ENCODE measurements at regions not wholly inside any gene's neighbourhood (a gene's known extent, or its start where the extent isn't known, plus 50 kb on each side); places are given as distances from the start of the nearest gene placed in this dataset.

- Histone ChIP-seq H3K36me3 (ENCODE audit: control insufficient read depth in 2 of 2, insufficient read depth in 2 of 2, low read length in 1 of 2) (no peaks in the 10 kb centered on the region), H3K27ac (ENCODE audit: low read depth in 1 of 2, low read length in 1 of 2) (no peak overlapping the region), H3K4me1 (ENCODE audit: control insufficient read depth in 2 of 2, insufficient read depth in 2 of 2, low read length in 2 of 2) (no peaks in the 10 kb centered on the region), H3K4me3 (ENCODE audit: low read length in 2 of 2) (no peak overlapping the region), H3K9me3 (ENCODE audit: control insufficient read depth in 2 of 2, insufficient read depth in 1 of 2, low read length in 1 of 2) (peaks cover 0 to 3% of the 10 kb centered on the region in 2 donors), H3K27me3 (ENCODE audit: control insufficient read depth in 2 of 2, insufficient read depth in 1 of 2, low read length in 1 of 2) (no peaks in the 10 kb centered on the region)
- 98% methylated on average over 2 of the region's 2 CpGs for WGBS
- DNase-seq (ENCODE audit: low read depth in 6 of 9, low spot score in 9 of 9), result no peak
Measured at GRCh38 chr7:41053820-41054219, 649.1 kb downstream of the INHBA start.

- no peak overlapping the region for H3K27ac ChIP-seq (ENCODE audit: low read depth in 1 of 2, low read length in 1 of 2)
- no peaks in the 10 kb centered on the region for H3K9me3 ChIP-seq (ENCODE audit: control insufficient read depth in 2 of 2, insufficient read depth in 1 of 2, low read length in 1 of 2)
- no peaks in the 10 kb centered on the region for H3K4me1 ChIP-seq (ENCODE audit: control insufficient read depth in 2 of 2, insufficient read depth in 2 of 2, low read length in 2 of 2)
- no peaks in the 10 kb centered on the region for H3K27me3 ChIP-seq (ENCODE audit: control insufficient read depth in 2 of 2, insufficient read depth in 1 of 2, low read length in 1 of 2)
- H3K36me3 ChIP-seq (ENCODE audit: control insufficient read depth in 2 of 2, insufficient read depth in 2 of 2, low read length in 1 of 2), result no peaks in the 10 kb centered on the region
- no peak for DNase-seq (ENCODE audit: low read depth in 6 of 9, low spot score in 9 of 9)
- 81% methylated on average over 6 of the region's 6 CpGs for WGBS
- H3K4me3 ChIP-seq (ENCODE audit: low read length in 2 of 2), result no peak overlapping the region
Measured at GRCh38 chr7:41052736-41053135, 650.2 kb downstream of the INHBA start.

DNA sequence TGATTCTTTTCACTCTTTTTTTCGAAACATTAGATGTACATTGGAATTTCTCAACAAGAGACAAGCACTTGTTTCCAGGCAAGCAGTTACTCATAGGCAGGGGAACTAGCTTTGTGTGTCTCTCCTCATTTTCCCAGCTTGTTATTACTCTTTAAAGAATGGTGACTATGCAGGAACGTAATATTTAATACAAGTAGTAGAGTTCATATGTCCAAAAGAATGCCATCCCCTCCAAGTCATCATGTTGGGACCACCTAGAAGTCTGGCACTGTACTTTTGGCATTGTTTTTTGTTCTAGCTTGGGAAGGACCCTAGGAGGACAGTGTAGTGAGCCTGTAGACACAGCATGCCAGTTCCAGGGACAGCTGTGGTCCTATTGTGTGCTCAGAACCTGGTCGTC lies 650.7 kb downstream of the INHBA start:
- Histone ChIP-seq H3K27ac (ENCODE audit: low read depth in 1 of 2, low read length in 1 of 2) (no peak overlapping the region), H3K27me3 (ENCODE audit: control insufficient read depth in 2 of 2, insufficient read depth in 1 of 2, low read length in 1 of 2) (no peaks in the 10 kb centered on the region), H3K9me3 (ENCODE audit: control insufficient read depth in 2 of 2, insufficient read depth in 1 of 2, low read length in 1 of 2) (no peaks in the 10 kb centered on the region), H3K36me3 (ENCODE audit: control insufficient read depth in 2 of 2, insufficient read depth in 2 of 2, low read length in 1 of 2) (no peaks in the 10 kb centered on the region), H3K4me3 (ENCODE audit: low read length in 2 of 2) (no peak overlapping the region), H3K4me1 (ENCODE audit: control insufficient read depth in 2 of 2, insufficient read depth in 2 of 2, low read length in 2 of 2) (no peaks in the 10 kb centered on the region)
- DNase-seq (ENCODE audit: low read depth in 6 of 9, low spot score in 9 of 9), result no peak
- WGBS, result 97% methylated on average over 3 of the region's 3 CpGs

GRCh38 chr7:41051535-41051934 lies 651.4 kb downstream of the INHBA start:
- no peaks in the 10 kb centered on the region for H3K4me1 ChIP-seq (ENCODE audit: control insufficient read depth in 2 of 2, insufficient read depth in 2 of 2, low read length in 2 of 2)
- H3K27me3 ChIP-seq (ENCODE audit: control insufficient read depth in 2 of 2, insufficient read depth in 1 of 2, low read length in 1 of 2), result no peaks in the 10 kb centered on the region
- H3K27ac ChIP-seq (ENCODE audit: low read depth in 1 of 2, low read length in 1 of 2), result no peak overlapping the region
- H3K4me3 ChIP-seq (ENCODE audit: low read length in 2 of 2), result no peak overlapping the region
- H3K9me3 ChIP-seq (ENCODE audit: control insufficient read depth in 2 of 2, insufficient read depth in 1 of 2, low read length in 1 of 2), result no peaks in the 10 kb centered on the region
- 83% methylated on average over 10 of the region's 10 CpGs for WGBS
- DNase-seq (ENCODE audit: low read depth in 6 of 9, low spot score in 9 of 9), result no peak
- no peaks in the 10 kb centered on the region for H3K36me3 ChIP-seq (ENCODE audit: control insufficient read depth in 2 of 2, insufficient read depth in 2 of 2, low read length in 1 of 2)

GRCh38 chr7:41051062-41051461 lies 651.8 kb downstream of the INHBA start:
- Histone ChIP-seq H3K9me3 (ENCODE audit: control insufficient read depth in 2 of 2, insufficient read depth in 1 of 2, low read length in 1 of 2) (no peaks in the 10 kb centered on the region), H3K4me3 (ENCODE audit: low read length in 2 of 2) (no peak overlapping the region), H3K36me3 (ENCODE audit: control insufficient read depth in 2 of 2, insufficient read depth in 2 of 2, low read length in 1 of 2) (no peaks in the 10 kb centered on the region), H3K4me1 (ENCODE audit: control insufficient read depth in 2 of 2, insufficient read depth in 2 of 2, low read length in 2 of 2) (no peaks in the 10 kb centered on the region), H3K27me3 (ENCODE audit: control insufficient read depth in 2 of 2, insufficient read depth in 1 of 2, low read length in 1 of 2) (no peaks in the 10 kb centered on the region), H3K27ac (ENCODE audit: low read depth in 1 of 2, low read length in 1 of 2) (no peak overlapping the region)
- DNase-seq (ENCODE audit: low read depth in 6 of 9, low spot score in 9 of 9), result no peak
- WGBS, result 96% methylated on average over 6 of the region's 6 CpGs

DNA sequence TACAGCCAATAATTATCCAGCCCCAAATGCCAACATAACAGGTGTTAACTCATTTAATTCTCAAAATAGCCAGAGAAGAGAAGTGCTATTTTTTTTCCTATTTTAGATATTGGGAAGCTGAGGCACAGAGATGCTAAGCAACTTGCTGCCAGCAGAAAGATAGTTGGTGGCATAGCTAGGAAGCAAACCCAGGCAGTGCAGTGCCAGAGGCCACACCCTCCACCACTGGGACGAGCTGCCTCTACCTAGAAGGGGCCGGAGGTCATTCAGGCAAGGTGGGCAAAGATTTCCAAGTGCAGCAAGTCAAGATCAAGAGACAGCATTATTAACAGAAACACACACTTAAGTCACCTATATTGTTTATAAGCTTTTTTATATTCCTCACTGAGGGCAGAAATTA lies 654.1 kb downstream of the INHBA start:
- Histone ChIP-seq H3K9me3 (ENCODE audit: control insufficient read depth in 2 of 2, insufficient read depth in 1 of 2, low read length in 1 of 2) (no peaks in the 10 kb centered on the region), H3K27me3 (ENCODE audit: control insufficient read depth in 2 of 2, insufficient read depth in 1 of 2, low read length in 1 of 2) (no peaks in the 10 kb centered on the region), H3K4me1 (ENCODE audit: control insufficient read depth in 2 of 2, insufficient read depth in 2 of 2, low read length in 2 of 2) (no peaks in the 10 kb centered on the region), H3K27ac (ENCODE audit: low read depth in 1 of 2, low read length in 1 of 2) (no peak overlapping the region), H3K4me3 (ENCODE audit: low read length in 2 of 2) (no peak overlapping the region), H3K36me3 (ENCODE audit: control insufficient read depth in 2 of 2, insufficient read depth in 2 of 2, low read length in 1 of 2) (no peaks in the 10 kb centered on the region)
- no peak for DNase-seq (ENCODE audit: low read depth in 6 of 9, low spot score in 9 of 9)
- 92% methylated on average over 2 of the region's 2 CpGs for WGBS

DNA sequence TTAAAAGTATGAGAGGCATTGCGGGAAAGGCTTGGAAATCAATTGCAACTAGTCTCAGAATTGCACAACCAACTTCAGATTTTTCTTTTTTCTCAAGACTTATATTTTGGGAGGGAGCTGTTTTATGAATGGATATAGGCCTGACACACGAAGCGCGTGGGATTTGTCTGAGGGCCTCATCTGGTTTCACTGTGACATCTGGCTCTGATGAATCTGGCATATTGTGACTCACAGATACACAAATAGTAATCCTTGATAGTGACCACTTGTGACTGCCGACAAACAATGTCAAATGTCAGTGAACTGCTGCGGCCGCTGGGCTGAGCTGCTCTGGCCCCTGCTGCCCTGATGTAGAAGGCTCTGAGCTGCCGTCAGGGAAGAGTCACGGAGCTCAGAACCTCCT lies 655.1 kb downstream of the INHBA start:
- Histone ChIP-seq H3K4me3 (ENCODE audit: low read length in 2 of 2) (no peak overlapping the region), H3K27me3 (ENCODE audit: control insufficient read depth in 2 of 2, insufficient read depth in 1 of 2, low read length in 1 of 2) (no peaks in the 10 kb centered on the region), H3K4me1 (ENCODE audit: control insufficient read depth in 2 of 2, insufficient read depth in 2 of 2, low read length in 2 of 2) (no peaks in the 10 kb centered on the region), H3K36me3 (ENCODE audit: control insufficient read depth in 2 of 2, insufficient read depth in 2 of 2, low read length in 1 of 2) (no peaks in the 10 kb centered on the region), H3K27ac (ENCODE audit: low read depth in 1 of 2, low read length in 1 of 2) (no peak overlapping the region), H3K9me3 (ENCODE audit: control insufficient read depth in 2 of 2, insufficient read depth in 1 of 2, low read length in 1 of 2) (no peaks in the 10 kb centered on the region)
- WGBS, result 96% methylated on average over 9 of the region's 9 CpGs
- no peak for DNase-seq (ENCODE audit: low read depth in 6 of 9, low spot score in 9 of 9)

DNA sequence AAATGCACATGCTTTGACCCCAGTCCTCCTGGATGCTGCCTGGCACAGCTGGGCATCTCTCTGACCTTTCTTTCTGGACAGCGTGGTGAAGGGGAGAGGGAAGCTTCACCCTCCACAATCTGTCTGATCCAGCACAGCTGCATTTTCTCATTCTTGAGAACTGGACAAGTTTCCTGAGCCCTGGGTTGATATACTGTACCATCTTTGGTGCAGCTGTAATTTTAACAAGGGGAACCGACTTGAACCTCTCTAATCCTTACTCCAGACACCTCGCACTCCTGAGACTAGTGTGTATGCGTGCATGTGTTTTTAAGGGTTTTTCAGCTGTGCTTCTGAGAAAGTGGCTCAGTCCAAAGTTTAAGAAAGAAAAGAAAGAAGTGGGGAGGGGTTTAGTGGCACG lies 655.7 kb downstream of the INHBA start:
- H3K4me1 ChIP-seq (ENCODE audit: control insufficient read depth in 2 of 2, insufficient read depth in 2 of 2, low read length in 2 of 2), result no peaks in the 10 kb centered on the region
- no peak overlapping the region for H3K4me3 ChIP-seq (ENCODE audit: low read length in 2 of 2)
- no peaks in the 10 kb centered on the region for H3K36me3 ChIP-seq (ENCODE audit: control insufficient read depth in 2 of 2, insufficient read depth in 2 of 2, low read length in 1 of 2)
- H3K27me3 ChIP-seq (ENCODE audit: control insufficient read depth in 2 of 2, insufficient read depth in 1 of 2, low read length in 1 of 2), result no peaks in the 10 kb centered on the region
- no peak overlapping the region for H3K27ac ChIP-seq (ENCODE audit: low read depth in 1 of 2, low read length in 1 of 2)
- H3K9me3 ChIP-seq (ENCODE audit: control insufficient read depth in 2 of 2, insufficient read depth in 1 of 2, low read length in 1 of 2), result no peaks in the 10 kb centered on the region
- no peak for DNase-seq (ENCODE audit: low read depth in 6 of 9, low spot score in 9 of 9)
- WGBS, result 73% methylated on average over 5 of the region's 5 CpGs

GRCh38 chr7:41046776-41047175 lies 656.1 kb downstream of the INHBA start:
- WGBS, result 87% methylated on average over 4 of the region's 4 CpGs
- H3K4me1 ChIP-seq (ENCODE audit: control insufficient read depth in 2 of 2, insufficient read depth in 2 of 2, low read length in 2 of 2), result no peaks in the 10 kb centered on the region
- no peaks in the 10 kb centered on the region for H3K27me3 ChIP-seq (ENCODE audit: control insufficient read depth in 2 of 2, insufficient read depth in 1 of 2, low read length in 1 of 2)
- no peak overlapping the region for H3K4me3 ChIP-seq (ENCODE audit: low read length in 2 of 2)
- no peaks in the 10 kb centered on the region for H3K36me3 ChIP-seq (ENCODE audit: control insufficient read depth in 2 of 2, insufficient read depth in 2 of 2, low read length in 1 of 2)
- no peak for DNase-seq (ENCODE audit: low read depth in 6 of 9, low spot score in 9 of 9)
- no peaks in the 10 kb centered on the region for H3K9me3 ChIP-seq (ENCODE audit: control insufficient read depth in 2 of 2, insufficient read depth in 1 of 2, low read length in 1 of 2)
- H3K27ac ChIP-seq (ENCODE audit: low read depth in 1 of 2, low read length in 1 of 2), result no peak overlapping the region

DNA sequence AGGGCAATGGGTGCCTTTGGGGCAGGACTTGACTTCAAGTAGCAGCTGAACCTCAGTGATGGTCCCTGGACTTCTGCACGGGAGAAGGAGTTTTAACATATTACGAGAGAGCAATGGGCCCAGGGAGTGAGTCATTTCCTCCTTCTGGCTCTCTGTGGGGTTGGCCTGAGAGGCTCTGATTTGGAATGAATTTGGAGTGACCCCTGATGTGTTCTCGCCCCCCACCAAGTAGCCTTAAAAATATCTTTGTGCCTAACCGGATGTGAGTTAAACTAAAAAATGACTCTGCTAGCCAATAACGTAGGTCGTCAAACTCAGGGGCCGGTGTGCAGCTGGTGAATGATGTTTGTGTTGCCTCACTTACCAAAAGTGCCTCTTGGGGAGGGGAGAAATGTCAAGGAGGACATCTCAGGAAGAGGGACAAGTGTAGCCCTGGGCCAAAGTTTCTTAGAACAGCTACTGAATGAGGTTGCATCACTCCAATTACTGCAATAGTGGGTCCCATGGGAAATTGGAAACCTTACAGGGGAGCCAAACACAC lies 656.6 kb downstream of the INHBA start:
- no peak overlapping the region for H3K27ac ChIP-seq (ENCODE audit: low read depth in 1 of 2, low read length in 1 of 2)
- H3K4me1 ChIP-seq (ENCODE audit: control insufficient read depth in 2 of 2, insufficient read depth in 2 of 2, low read length in 2 of 2), result no peaks in the 10 kb centered on the region
- no peaks in the 10 kb centered on the region for H3K9me3 ChIP-seq (ENCODE audit: control insufficient read depth in 2 of 2, insufficient read depth in 1 of 2, low read length in 1 of 2)
- no peaks in the 10 kb centered on the region for H3K36me3 ChIP-seq (ENCODE audit: control insufficient read depth in 2 of 2, insufficient read depth in 2 of 2, low read length in 1 of 2)
- no peak overlapping the region for H3K4me3 ChIP-seq (ENCODE audit: low read length in 2 of 2)
- 94% methylated on average over 7 of the region's 7 CpGs for WGBS
- DNase-seq (ENCODE audit: low read depth in 6 of 9, low spot score in 9 of 9), result no peak
- no peaks in the 10 kb centered on the region for H3K27me3 ChIP-seq (ENCODE audit: control insufficient read depth in 2 of 2, insufficient read depth in 1 of 2, low read length in 1 of 2)
